Muscle of leg (tissue), 3 donors: ENCODE measurements at regions not wholly inside any gene's neighbourhood (a gene's known extent, or its start where the extent isn't known, plus 50 kb on each side); places are given as distances from the start of the nearest gene placed in this dataset.
A peak's percentile ranks its signal among the peaks of the same experiment; 100 is the strongest.

Experiments
- DNase-seq: peaks from one replicate; pipeline ENCODE4 v3.0.0; 2013
- H3K27ac ChIP-seq: one replicate; pipeline ENCODE4 v1.5.1; 2013; ENCODE audit warnings: mild to moderate bottlenecking, low read length, control low read depth
- H3K27me3 ChIP-seq: one replicate; pipeline ENCODE4 v1.6.1; 2013; ENCODE audit warnings: low read length; ENCODE audit not compliant: control insufficient read depth, insufficient read depth
- H3K36me3 ChIP-seq: one replicate; pipeline ENCODE4 v1.6.1; 2013; ENCODE audit warnings: low read length; ENCODE audit not compliant: control insufficient read depth, insufficient read depth
- H3K4me1 ChIP-seq: one replicate; pipeline ENCODE4 v1.6.1; 2013; ENCODE audit warnings: low read length; ENCODE audit not compliant: control insufficient read depth, insufficient read depth
- H3K4me3 ChIP-seq: one replicate; pipeline ENCODE4 v1.5.1; 2013; ENCODE audit warnings: low read length, control low read depth
- H3K9me3 ChIP-seq: replicated peaks from 2 replicates; pipeline ENCODE4 v1.6.1; 2013; ENCODE audit warnings: low read depth, low read length; ENCODE audit not compliant: control insufficient read depth
- WGBS: methylation state at CpG from one replicate; pipeline ENCODE4 v1.1.5; 2013; ENCODE audit warnings: missing lambda C conversion rate; ENCODE audit not compliant: insufficient coverage; 5-methylcytosine and 5-hydroxymethylcytosine counted together

DNA sequence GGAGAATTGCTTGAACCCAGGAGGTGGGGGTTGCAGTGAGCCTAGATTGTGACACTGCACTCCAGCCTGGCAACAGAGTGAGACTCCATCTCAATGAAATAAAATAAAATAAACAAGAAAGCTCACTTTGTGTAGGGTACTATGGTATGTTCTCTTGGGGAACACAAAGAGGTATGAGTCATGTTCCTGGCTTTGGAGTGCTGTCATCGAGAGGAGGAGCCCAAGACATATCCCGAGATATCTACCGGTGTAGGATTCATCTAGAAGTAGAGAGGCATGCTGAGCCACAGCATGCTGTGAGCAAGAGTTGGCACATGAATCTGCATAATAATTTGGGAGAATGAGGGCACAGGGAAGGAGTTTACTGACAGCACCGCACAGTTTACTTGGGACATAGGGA lies 244.9 kb upstream of the EPHA4 start:
- WGBS: 74% methylated on average over 4 of the region's 4 CpGs
- Histone ChIP-seq H3K4me3 (no peak overlapping the region), H3K27ac (no peak overlapping the region), H3K27me3 (no peaks in the 10 kb centered on the region), H3K4me1 (no peaks in the 10 kb centered on the region), H3K36me3 (no peaks in the 10 kb centered on the region), H3K9me3 (no peaks in the 10 kb centered on the region)
- no peak for DNase-seq

DNA sequence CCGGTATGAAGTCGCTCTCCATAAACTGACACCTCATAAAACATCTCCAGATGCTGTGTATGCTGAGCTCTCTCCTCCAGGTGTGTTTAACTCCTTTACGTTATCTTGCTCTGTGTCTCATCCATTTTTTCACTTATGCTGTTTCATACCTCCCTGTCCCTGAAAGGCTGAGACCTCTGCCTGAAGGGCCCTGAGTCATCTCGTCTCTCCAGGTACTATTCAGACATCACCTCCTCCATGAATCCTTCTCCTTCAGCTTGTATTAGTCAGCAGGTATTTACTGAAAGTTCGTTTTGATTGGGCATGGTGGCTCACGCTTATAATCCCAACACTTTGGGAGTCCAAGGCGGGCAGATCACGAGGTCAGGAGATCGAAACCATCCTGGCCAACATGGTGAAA lies 244.5 kb upstream of the EPHA4 start:
- Histone ChIP-seq H3K36me3 (no peaks in the 10 kb centered on the region), H3K9me3 (no peaks in the 10 kb centered on the region), H3K27me3 (no peaks in the 10 kb centered on the region), H3K4me1 (no peaks in the 10 kb centered on the region), H3K27ac (no peak overlapping the region), H3K4me3 (no peak overlapping the region)
- DNase-seq: no peak
- WGBS: 80% methylated on average over 8 of the region's 9 CpGs

DNA sequence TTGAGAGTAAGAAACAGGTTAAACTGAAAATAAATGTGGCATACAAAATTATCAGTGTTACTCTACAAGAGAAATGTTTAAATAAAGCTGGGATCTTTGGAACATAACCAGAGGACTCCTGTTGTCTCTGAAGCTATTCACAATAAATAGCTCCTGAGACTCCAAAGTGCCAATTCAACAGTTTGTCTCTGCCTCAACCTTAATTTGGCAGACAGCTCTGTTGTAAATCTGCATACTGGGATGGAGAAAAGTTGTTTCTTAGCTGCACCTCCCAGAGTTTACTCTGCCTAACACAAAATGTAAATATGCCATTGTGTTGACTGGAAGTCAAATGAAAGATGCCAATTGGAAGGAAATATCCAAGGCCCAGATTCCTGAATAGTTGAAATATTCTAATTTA lies 238.5 kb upstream of the EPHA4 start:
- H3K27me3 ChIP-seq: no peaks in the 10 kb centered on the region
- no peaks in the 10 kb centered on the region for H3K4me1 ChIP-seq
- no peaks in the 10 kb centered on the region for H3K36me3 ChIP-seq
- H3K27ac ChIP-seq: no peak overlapping the region
- no peaks in the 10 kb centered on the region for H3K9me3 ChIP-seq
- H3K4me3 ChIP-seq: no peak overlapping the region
- DNase-seq: peak; percentile 1

DNA sequence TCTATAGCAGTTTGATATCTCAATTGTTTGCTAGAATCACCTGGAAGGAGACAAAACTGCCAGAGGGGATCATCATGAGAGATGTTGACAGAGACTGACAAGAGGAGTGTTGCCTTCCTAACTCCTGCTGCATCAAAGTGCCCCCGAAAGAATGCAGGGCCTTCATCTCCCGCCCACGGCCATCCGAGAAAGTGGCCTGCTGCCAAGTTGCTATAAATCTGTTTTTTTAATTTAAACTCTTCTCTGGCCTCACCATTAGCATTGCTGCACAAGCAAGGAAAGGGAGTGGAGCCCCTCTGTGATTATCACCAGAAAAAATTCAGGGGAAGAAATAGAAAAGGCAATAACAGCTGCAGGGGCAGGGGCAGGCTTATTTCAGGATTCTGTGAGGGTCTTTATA lies 238.1 kb upstream of the EPHA4 start:
- Histone ChIP-seq H3K9me3 (no peaks in the 10 kb centered on the region), H3K4me1 (no peaks in the 10 kb centered on the region), H3K27ac (no peak overlapping the region), H3K27me3 (no peaks in the 10 kb centered on the region), H3K36me3 (no peaks in the 10 kb centered on the region), H3K4me3 (no peak overlapping the region)
- peak; percentile 8 for DNase-seq
- WGBS: no CpG with 5 or more reads among the region's 4 CpGs

DNA sequence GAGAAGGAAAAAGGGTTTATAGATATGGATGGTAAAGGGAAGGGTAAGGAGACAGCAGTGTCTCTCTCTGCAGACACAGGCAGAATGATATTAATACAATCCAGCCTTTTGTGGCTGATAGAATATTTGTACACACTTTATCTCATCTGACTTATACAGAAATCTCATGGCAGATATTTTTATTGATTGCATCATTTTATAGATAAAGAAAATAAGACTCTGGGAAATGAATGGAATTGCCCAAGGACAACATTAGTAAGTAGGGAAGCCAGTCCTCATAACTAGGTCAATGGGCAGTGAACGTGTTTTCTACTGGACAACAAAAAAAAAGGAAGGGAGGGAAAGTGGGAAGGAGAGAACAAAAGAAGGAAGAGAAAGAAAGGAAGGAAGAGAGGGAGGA lies 236.4 kb upstream of the EPHA4 start:
- Histone ChIP-seq H3K36me3 (no peaks in the 10 kb centered on the region), H3K27ac (no peak overlapping the region), H3K4me3 (no peak overlapping the region), H3K9me3 (no peaks in the 10 kb centered on the region), H3K27me3 (no peaks in the 10 kb centered on the region), H3K4me1 (no peaks in the 10 kb centered on the region)
- WGBS: 50% methylated on average over 1 of the region's 1 CpG
- no peak for DNase-seq

DNA sequence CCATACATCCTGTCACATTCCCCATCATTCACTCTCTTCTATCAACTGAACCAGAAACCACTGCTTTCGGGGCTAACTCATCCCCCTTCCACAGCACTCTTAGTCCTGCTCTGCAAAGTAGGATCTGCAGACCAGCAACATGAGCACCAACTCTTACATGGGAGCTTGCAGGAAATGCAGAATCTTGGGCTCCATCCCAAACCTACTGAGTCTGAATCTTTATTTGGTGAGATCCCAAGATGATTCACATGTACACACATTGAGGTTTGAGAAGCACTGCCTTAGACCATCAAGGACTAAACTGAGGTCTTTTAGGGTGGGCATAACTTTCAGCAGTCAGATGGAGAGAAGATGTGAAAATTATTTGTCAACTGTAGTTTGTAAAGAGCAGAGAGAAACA lies 235.6 kb upstream of the EPHA4 start:
- H3K27ac ChIP-seq: no peak overlapping the region
- H3K4me3 ChIP-seq: no peak overlapping the region
- WGBS: 86% methylated on average over 1 of the region's 1 CpG
- no peaks in the 10 kb centered on the region for H3K36me3 ChIP-seq
- no peak for DNase-seq
- no peaks in the 10 kb centered on the region for H3K27me3 ChIP-seq
- H3K4me1 ChIP-seq: no peaks in the 10 kb centered on the region
- no peaks in the 10 kb centered on the region for H3K9me3 ChIP-seq

DNA sequence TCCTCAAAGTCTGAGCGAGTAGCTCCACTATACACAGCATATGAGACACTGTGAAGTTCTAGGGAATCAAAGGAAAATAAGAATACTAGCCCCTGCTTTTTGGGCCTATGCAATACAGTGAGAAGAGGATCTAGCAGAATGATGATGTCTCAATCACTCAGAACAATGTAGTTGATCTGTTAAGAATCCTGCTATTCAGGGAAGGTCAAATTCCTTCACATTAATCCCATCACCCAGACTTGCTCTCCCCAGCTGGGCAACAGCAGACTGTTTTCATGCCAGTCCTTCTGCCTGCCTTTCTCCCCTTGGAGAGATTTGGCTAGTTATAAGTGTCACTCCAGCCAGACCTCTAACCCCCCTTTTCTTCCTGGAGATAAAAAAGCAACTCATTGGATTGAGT lies 230.0 kb upstream of the EPHA4 start:
- H3K27me3 ChIP-seq: no peaks in the 10 kb centered on the region
- H3K9me3 ChIP-seq: no peaks in the 10 kb centered on the region
- H3K4me3 ChIP-seq: no peak overlapping the region
- DNase-seq: no peak
- H3K27ac ChIP-seq: no peak overlapping the region
- H3K36me3 ChIP-seq: no peaks in the 10 kb centered on the region
- no CpG with 5 or more reads among the region's 1 CpG for WGBS
- H3K4me1 ChIP-seq: no peaks in the 10 kb centered on the region

DNA sequence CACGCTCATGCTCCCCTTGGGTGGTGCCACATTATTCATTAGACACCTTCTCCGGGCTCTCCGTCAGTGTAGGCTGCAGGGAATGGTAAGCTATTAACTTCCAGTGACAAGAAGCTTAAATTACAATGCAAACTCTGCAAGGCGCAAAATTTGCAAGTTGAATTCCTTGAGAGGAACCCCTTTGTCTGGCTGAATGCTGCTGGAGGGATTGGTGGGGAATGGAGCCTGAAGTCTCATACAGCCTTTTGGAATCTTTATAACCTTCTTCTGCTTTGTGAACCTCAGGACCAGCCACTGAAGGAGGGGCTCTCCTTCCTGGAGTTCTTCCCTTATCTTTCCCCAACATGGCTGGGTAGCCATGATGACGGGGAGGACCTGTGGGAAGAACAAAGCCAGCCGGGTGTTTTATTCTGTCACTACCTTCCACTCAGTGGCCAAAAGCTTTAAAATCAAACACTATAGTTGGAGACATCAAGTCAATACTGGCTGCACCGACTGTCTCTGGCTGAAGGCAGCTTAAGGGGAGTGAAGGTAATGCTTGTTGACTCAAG lies 220.9 kb upstream of the EPHA4 start:
- DNase-seq: no peak
- Histone ChIP-seq H3K9me3 (no peaks in the 10 kb centered on the region), H3K4me3 (no peak overlapping the region), H3K27me3 (peaks cover 5% of the 10 kb centered on the region), H3K4me1 (no peaks in the 10 kb centered on the region), H3K36me3 (no peaks in the 10 kb centered on the region), H3K27ac (no peak overlapping the region)
- 83% methylated on average over 1 of the region's 7 CpGs for WGBS

DNA sequence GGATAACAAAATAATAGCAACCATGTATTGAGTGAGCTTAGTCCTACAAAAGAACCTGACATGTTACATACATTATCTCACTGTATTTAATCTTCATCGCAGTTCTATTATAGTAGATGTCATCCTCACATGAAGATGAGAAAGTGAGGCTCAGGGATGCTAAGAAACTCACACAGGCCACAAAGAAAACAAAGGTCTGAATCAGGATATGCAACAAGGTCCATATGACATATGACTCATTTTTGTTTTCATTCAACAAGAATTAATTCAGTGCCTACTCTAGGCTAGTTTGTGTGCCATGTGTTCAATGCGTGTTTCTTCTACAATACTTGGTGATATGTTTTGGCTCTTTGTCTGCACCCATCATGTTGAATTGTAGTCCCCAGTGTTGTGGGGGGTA lies 219.7 kb upstream of the EPHA4 start:
- no peak for DNase-seq
- Histone ChIP-seq H3K9me3 (no peaks in the 10 kb centered on the region), H3K4me3 (no peak overlapping the region), H3K27me3 (peaks cover 5% of the 10 kb centered on the region), H3K4me1 (no peaks in the 10 kb centered on the region), H3K36me3 (no peaks in the 10 kb centered on the region), H3K27ac (no peak overlapping the region)
- no CpG with 5 or more reads among the region's 2 CpGs for WGBS

DNA sequence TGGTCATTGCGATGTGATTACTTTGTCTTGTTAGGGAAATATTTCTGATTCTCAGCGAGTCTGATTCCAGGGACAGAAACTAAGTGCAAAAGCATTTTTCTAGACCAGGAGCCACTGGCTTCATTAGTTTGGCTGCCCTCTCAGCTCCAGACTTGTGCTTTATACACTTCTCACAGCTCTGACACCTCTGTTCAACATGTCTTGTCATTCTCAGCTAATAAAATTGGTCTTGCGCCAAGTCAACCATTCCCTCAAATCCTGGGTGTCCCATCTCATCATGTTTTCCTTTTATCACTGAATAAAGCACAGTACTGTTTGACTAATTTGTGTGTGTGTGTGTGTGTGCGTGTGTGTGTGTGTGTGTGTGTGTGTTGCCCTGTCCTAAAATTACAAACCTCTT lies 215.5 kb upstream of the EPHA4 start:
- H3K4me3 ChIP-seq: no peak overlapping the region
- H3K4me1 ChIP-seq: no peaks in the 10 kb centered on the region
- H3K27me3 ChIP-seq: no peaks in the 10 kb centered on the region
- H3K9me3 ChIP-seq: no peaks in the 10 kb centered on the region
- WGBS: 78% methylated on average over 2 of the region's 4 CpGs
- H3K36me3 ChIP-seq: no peaks in the 10 kb centered on the region
- no peak for DNase-seq
- no peak overlapping the region for H3K27ac ChIP-seq

DNA sequence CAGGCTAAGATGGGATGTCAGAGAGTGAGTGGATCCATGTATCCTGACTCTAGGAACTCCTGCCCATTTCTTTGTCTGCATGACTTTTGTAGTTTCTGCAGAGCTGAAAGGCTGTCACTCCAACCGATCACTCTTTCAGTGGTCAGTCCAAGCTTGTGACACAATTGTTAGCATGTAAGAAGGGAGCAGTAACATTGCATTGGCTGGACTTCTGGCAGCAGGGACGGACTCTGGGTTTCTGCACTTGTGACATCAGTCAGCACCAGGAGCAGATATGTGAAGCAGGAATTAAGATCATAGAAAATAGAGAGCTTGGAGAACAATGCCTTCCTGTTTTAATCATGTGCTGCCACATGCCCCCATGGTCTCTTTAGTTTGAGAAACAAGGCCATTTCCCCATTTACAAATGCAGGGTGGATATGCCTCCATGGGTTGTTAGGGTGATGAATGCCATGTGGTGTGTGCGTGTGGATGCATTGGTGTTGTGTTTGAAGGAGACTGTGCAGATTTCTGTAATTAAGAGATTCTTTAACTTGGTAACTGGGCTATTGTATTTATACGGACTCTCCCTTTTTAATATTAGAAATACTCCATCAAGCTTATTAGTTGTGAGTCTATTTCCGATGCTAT lies 214.3 kb upstream of the EPHA4 start:
- no peak overlapping the region for H3K4me3 ChIP-seq
- no peaks in the 10 kb centered on the region for H3K4me1 ChIP-seq
- WGBS: 63% methylated on average over 1 of the region's 5 CpGs
- no peaks in the 10 kb centered on the region for H3K36me3 ChIP-seq
- no peak for DNase-seq
- H3K27ac ChIP-seq: no peak overlapping the region
- H3K27me3 ChIP-seq: no peaks in the 10 kb centered on the region
- H3K9me3 ChIP-seq: no peaks in the 10 kb centered on the region
